ENCODE measurements at regions not wholly inside any gene's neighbourhood (a gene's known extent, or its start where the extent isn't known, plus 50 kb on each side); places are given as distances from the start of the nearest gene placed in this dataset.

GRCh38 chr6:97822632-97823031 is 539.6 kb upstream of the MMS22L start:
- WGBS (ENCODE audit: insufficient coverage), result 79% methylated on average over 2 of the region's 2 CpGs
- H3K36me3 ChIP-seq (ENCODE audit: control insufficient read depth, insufficient read depth, low read length), result no peaks in the 10 kb centered on the region
- no peaks in the 10 kb centered on the region for H3K9me3 ChIP-seq (replicated peaks; ENCODE audit: control insufficient read depth, low read depth, low read length)
- H3K4me3 ChIP-seq (ENCODE audit: low read length), result no peak overlapping the region
- no peaks in the 10 kb centered on the region for H3K27me3 ChIP-seq (ENCODE audit: control insufficient read depth, insufficient read depth, low read length)
- H3K27ac ChIP-seq (ENCODE audit: low read length), result no peak overlapping the region
- no peaks in the 10 kb centered on the region for H3K4me1 ChIP-seq (ENCODE audit: control insufficient read depth, insufficient read depth, low read length)
- DNase-seq, result no peak

GRCh38 chr6:97841763-97842162 is 558.7 kb upstream of the MMS22L start:
- no CpG with 5 or more reads among the region's 3 CpGs for WGBS (ENCODE audit: insufficient coverage)
- H3K9me3 ChIP-seq (replicated peaks; ENCODE audit: control insufficient read depth, low read depth, low read length), result no peaks in the 10 kb centered on the region
- H3K4me1 ChIP-seq (ENCODE audit: control insufficient read depth, insufficient read depth, low read length), result no peaks in the 10 kb centered on the region
- H3K36me3 ChIP-seq (ENCODE audit: control insufficient read depth, insufficient read depth, low read length), result no peaks in the 10 kb centered on the region
- no peaks in the 10 kb centered on the region for H3K27me3 ChIP-seq (ENCODE audit: control insufficient read depth, insufficient read depth, low read length)
- peak; percentile 50 for DNase-seq
- H3K4me3 ChIP-seq (ENCODE audit: low read length), result no peak overlapping the region
- H3K27ac ChIP-seq (ENCODE audit: low read length), result no peak overlapping the region

GRCh38 chr6:97842521-97842920 is 559.5 kb upstream of the MMS22L start:
- WGBS (ENCODE audit: insufficient coverage), result no CpG with 5 or more reads among the region's 2 CpGs
- Histone ChIP-seq H3K27me3 (ENCODE audit: control insufficient read depth, insufficient read depth, low read length) (no peaks in the 10 kb centered on the region), H3K4me1 (ENCODE audit: control insufficient read depth, insufficient read depth, low read length) (no peaks in the 10 kb centered on the region), H3K4me3 (ENCODE audit: low read length) (no peak overlapping the region), H3K36me3 (ENCODE audit: control insufficient read depth, insufficient read depth, low read length) (no peaks in the 10 kb centered on the region), H3K27ac (ENCODE audit: low read length) (no peak overlapping the region), H3K9me3 (replicated peaks; ENCODE audit: control insufficient read depth, low read depth, low read length) (no peaks in the 10 kb centered on the region)
- DNase-seq, result peak; percentile 63

GRCh38 chr6:97849390-97849789 is 566.4 kb upstream of the MMS22L start:
- WGBS (ENCODE audit: insufficient coverage), result no CpG with 5 or more reads among the region's 2 CpGs

GRCh38 chr6:97850458-97851212 is 567.6 kb upstream of the MMS22L start:
- peak; percentile 80 for DNase-seq

More at GRCh38 chr6:97849390-97849789, 566.4 kb upstream of the MMS22L start:
- no peaks in the 10 kb centered on the region for H3K9me3 ChIP-seq (replicated peaks; ENCODE audit: control insufficient read depth, low read depth, low read length)
- H3K36me3 ChIP-seq (ENCODE audit: control insufficient read depth, insufficient read depth, low read length), result no peaks in the 10 kb centered on the region
- H3K27me3 ChIP-seq (ENCODE audit: control insufficient read depth, insufficient read depth, low read length), result no peaks in the 10 kb centered on the region
- H3K27ac ChIP-seq (ENCODE audit: low read length), result no peak overlapping the region
- no peak overlapping the region for H3K4me3 ChIP-seq (ENCODE audit: low read length)
- no peak for DNase-seq
- no peaks in the 10 kb centered on the region for H3K4me1 ChIP-seq (ENCODE audit: control insufficient read depth, insufficient read depth, low read length)

GRCh38 chr6:97863697-97864096 is 580.7 kb upstream of the MMS22L start:
- Histone ChIP-seq H3K27ac (ENCODE audit: low read length) (no peak overlapping the region), H3K4me1 (ENCODE audit: control insufficient read depth, insufficient read depth, low read length) (no peaks in the 10 kb centered on the region), H3K27me3 (ENCODE audit: control insufficient read depth, insufficient read depth, low read length) (no peaks in the 10 kb centered on the region), H3K9me3 (replicated peaks; ENCODE audit: control insufficient read depth, low read depth, low read length) (no peaks in the 10 kb centered on the region), H3K4me3 (ENCODE audit: low read length) (no peak overlapping the region), H3K36me3 (ENCODE audit: control insufficient read depth, insufficient read depth, low read length) (no peaks in the 10 kb centered on the region)
- DNase-seq, result no peak

More at GRCh38 chr6:97850458-97851212, 567.6 kb upstream of the MMS22L start:
- no peaks in the 10 kb centered on the region for H3K36me3 ChIP-seq (ENCODE audit: control insufficient read depth, insufficient read depth, low read length)
- H3K9me3 ChIP-seq (replicated peaks; ENCODE audit: control insufficient read depth, low read depth, low read length), result no peaks in the 10 kb centered on the region
- 17% methylated on average over 1 of the region's 5 CpGs for WGBS (ENCODE audit: insufficient coverage)
- no peaks in the 10 kb centered on the region for H3K4me1 ChIP-seq (ENCODE audit: control insufficient read depth, insufficient read depth, low read length)
- H3K4me3 ChIP-seq (ENCODE audit: low read length), result no peak overlapping the region
- no peaks in the 10 kb centered on the region for H3K27me3 ChIP-seq (ENCODE audit: control insufficient read depth, insufficient read depth, low read length)
- H3K27ac ChIP-seq (ENCODE audit: low read length), result no peak overlapping the region

- Histone ChIP-seq H3K4me3 (ENCODE audit: low read length) (no peak overlapping the region), H3K36me3 (ENCODE audit: control insufficient read depth, insufficient read depth, low read length) (no peaks in the 10 kb centered on the region), H3K9me3 (replicated peaks; ENCODE audit: control insufficient read depth, low read depth, low read length) (no peaks in the 10 kb centered on the region), H3K4me1 (ENCODE audit: control insufficient read depth, insufficient read depth, low read length) (no peaks in the 10 kb centered on the region), H3K27ac (ENCODE audit: low read length) (no peak overlapping the region), H3K27me3 (ENCODE audit: control insufficient read depth, insufficient read depth, low read length) (no peaks in the 10 kb centered on the region)
- no peak for DNase-seq
- no CpG with 5 or more reads among the region's 4 CpGs for WGBS (ENCODE audit: insufficient coverage)
These were observed 581.4 kb upstream of the MMS22L start for GRCh38 chr6:97864366-97864765.

- WGBS (ENCODE audit: insufficient coverage), result 40% methylated on average over 1 of the region's 2 CpGs
- H3K9me3 ChIP-seq (replicated peaks; ENCODE audit: control insufficient read depth, low read depth, low read length), result no peaks in the 10 kb centered on the region
- no peaks in the 10 kb centered on the region for H3K4me1 ChIP-seq (ENCODE audit: control insufficient read depth, insufficient read depth, low read length)
- H3K36me3 ChIP-seq (ENCODE audit: control insufficient read depth, insufficient read depth, low read length), result no peaks in the 10 kb centered on the region
- no peak overlapping the region for H3K27ac ChIP-seq (ENCODE audit: low read length)
- H3K27me3 ChIP-seq (ENCODE audit: control insufficient read depth, insufficient read depth, low read length), result no peaks in the 10 kb centered on the region
- no peak overlapping the region for H3K4me3 ChIP-seq (ENCODE audit: low read length)
- DNase-seq, result peak; percentile 37
These were observed 581.8 kb upstream of the MMS22L start for GRCh38 chr6:97864826-97865225.

- H3K27me3 ChIP-seq (ENCODE audit: control insufficient read depth, insufficient read depth, low read length), result no peaks in the 10 kb centered on the region
- no peak for DNase-seq
- no peak overlapping the region for H3K27ac ChIP-seq (ENCODE audit: low read length)
- no peak overlapping the region for H3K4me3 ChIP-seq (ENCODE audit: low read length)
- 37% methylated on average over 2 of the region's 2 CpGs for WGBS (ENCODE audit: insufficient coverage)
- H3K36me3 ChIP-seq (ENCODE audit: control insufficient read depth, insufficient read depth, low read length), result no peaks in the 10 kb centered on the region
- no peaks in the 10 kb centered on the region for H3K9me3 ChIP-seq (replicated peaks; ENCODE audit: control insufficient read depth, low read depth, low read length)
- H3K4me1 ChIP-seq (ENCODE audit: control insufficient read depth, insufficient read depth, low read length), result no peaks in the 10 kb centered on the region
These were observed 582.6 kb upstream of the MMS22L start for GRCh38 chr6:97865612-97866011.

- no peak overlapping the region for H3K4me3 ChIP-seq (ENCODE audit: low read length)
- H3K9me3 ChIP-seq (replicated peaks; ENCODE audit: control insufficient read depth, low read depth, low read length), result no peaks in the 10 kb centered on the region
- H3K36me3 ChIP-seq (ENCODE audit: control insufficient read depth, insufficient read depth, low read length), result no peaks in the 10 kb centered on the region
- no peak for DNase-seq
- H3K4me1 ChIP-seq (ENCODE audit: control insufficient read depth, insufficient read depth, low read length), result no peaks in the 10 kb centered on the region
- WGBS (ENCODE audit: insufficient coverage), result no CpG with 5 or more reads among the region's 2 CpGs
- no peaks in the 10 kb centered on the region for H3K27me3 ChIP-seq (ENCODE audit: control insufficient read depth, insufficient read depth, low read length)
- H3K27ac ChIP-seq (ENCODE audit: low read length), result no peak overlapping the region
These were observed 583.6 kb upstream of the MMS22L start for GRCh38 chr6:97866616-97867015.

- no peaks in the 10 kb centered on the region for H3K27me3 ChIP-seq (ENCODE audit: control insufficient read depth, insufficient read depth, low read length)
- H3K4me3 ChIP-seq (ENCODE audit: low read length), result no peak overlapping the region
- no peak overlapping the region for H3K27ac ChIP-seq (ENCODE audit: low read length)
- no CpG with 5 or more reads among the region's 2 CpGs for WGBS (ENCODE audit: insufficient coverage)
- no peaks in the 10 kb centered on the region for H3K4me1 ChIP-seq (ENCODE audit: control insufficient read depth, insufficient read depth, low read length)
- H3K9me3 ChIP-seq (replicated peaks; ENCODE audit: control insufficient read depth, low read depth, low read length), result no peaks in the 10 kb centered on the region
- no peaks in the 10 kb centered on the region for H3K36me3 ChIP-seq (ENCODE audit: control insufficient read depth, insufficient read depth, low read length)
- no peak for DNase-seq
These were observed 584.2 kb upstream of the MMS22L start for GRCh38 chr6:97867177-97867576.

Data from muscle of leg (tissue), 3 donors.